NB4 (cell line): ENCODE measurements at regions not wholly inside any gene's neighbourhood (a gene's known extent, or its start where the extent isn't known, plus 50 kb on each side); places are given as distances from the start of the nearest gene placed in this dataset.

ENCODE experiments used
- DNase-seq: peaks from one replicate; pipeline ENCODE4 v3.0.0; 2010; ENCODE audit warnings: low read depth
- H3K4me3 ChIP-seq: one replicate; pipeline ENCODE4 v1.5.1; 2011; ENCODE audit warnings: mild to moderate bottlenecking, low read depth, low read length, moderate library complexity
- CTCF ChIP-seq: IDR thresholded peaks from one replicate; pipeline ENCODE4 v1.5.1; 2012; ENCODE audit warnings: low read depth, low read length
- MAX ChIP-seq: IDR thresholded peaks from 2 replicates; pipeline ENCODE4 v1.6.1; 2011; ENCODE audit warnings: low read depth, low read length
- MYC ChIP-seq: IDR thresholded peaks from 2 replicates; pipeline ENCODE4 v1.6.1; 2011; ENCODE audit warnings: low read depth, low read length
- POLR2A ChIP-seq: IDR thresholded peaks from 2 replicates; pipeline ENCODE4 v1.6.1; 2011; ENCODE audit warnings: mild to moderate bottlenecking; ENCODE audit not compliant: insufficient read length; ENCODE audit errors: extremely low read depth

- no peak for TF ChIP-seq POLR2A
- no peak for DNase-seq
- H3K4me3 ChIP-seq, result no peak overlapping the region
These were observed 155.5 kb downstream of the TENT4A start for GRCh38 chr5:6868575-6869215.

GRCh38 chr5:6869677-6870076, 156.4 kb downstream of the TENT4A start:
- H3K4me3 ChIP-seq, result no peak overlapping the region
- TF ChIP-seq CTCF (no peak), POLR2A (no peak), MAX (no peak), MYC (no peak)

GRCh38 chr5:6872441-6873160, 159.4 kb downstream of the TENT4A start:
- H3K4me3 ChIP-seq, result no peak overlapping the region
- TF ChIP-seq CTCF (no peak), MYC (no peak), POLR2A (no peak), MAX (no peak)
- no peak for DNase-seq

More at GRCh38 chr5:6869677-6870076, 156.4 kb downstream of the TENT4A start:
- DNase-seq, result no peak

GRCh38 chr5:6873359-6873758, 160.1 kb downstream of the TENT4A start:
- no peak for DNase-seq
- no peak overlapping the region for H3K4me3 ChIP-seq
- TF ChIP-seq POLR2A (no peak), MAX (no peak), MYC (no peak), CTCF (no peak)

- TF ChIP-seq MYC (no peak), CTCF (no peak)
- H3K4me3 ChIP-seq, result no peak overlapping the region
- no peak for DNase-seq
These were observed 162.1 kb downstream of the TENT4A start for GRCh38 chr5:6875376-6875775.

GRCh38 chr5:6877986-6878828, 165.0 kb downstream of the TENT4A start:
- no peak for DNase-seq
- no peak for TF ChIP-seq POLR2A
- no peak for TF ChIP-seq MYC
- H3K4me3 ChIP-seq, result no peak overlapping the region
